Adrenal gland (tissue), 5 donors: ENCODE measurements at regions not wholly inside any gene's neighbourhood (a gene's known extent, or its start where the extent isn't known, plus 50 kb on each side); places are given as distances from the start of the nearest gene placed in this dataset.

Experiments
- POLR2A ChIP-seq, 2 donors: fragments of 450-650 bp; IDR thresholded peaks; one replicate each; pipeline ENCODE4 v1.6.1; 2017; ENCODE audit warnings: antibody characterized with exemption in 2 of 2, mild to moderate bottlenecking in 2 of 2, moderate library complexity in 1 of 2
- TF ChIP-seq, protein P1 (sequence below), 6 experiments: fragments of 450-650 bp in 4 of 6; fragments of 200-600 bp in 2 of 6; sonication (generic) in 1 of 6; IDR thresholded peaks; 1 replicate in 5 of 6; 2 replicates in 1 of 6; pipeline versions ENCODE4 v1.5.1 to v1.8.0; 2016 to 2021; ENCODE audit warnings: antibody characterized with exemption in 6 of 6, mild to moderate bottlenecking in 2 of 6, moderate library complexity in 1 of 6
- donor health status: DM: no; HTN: no; CAD: no.

DNA sequence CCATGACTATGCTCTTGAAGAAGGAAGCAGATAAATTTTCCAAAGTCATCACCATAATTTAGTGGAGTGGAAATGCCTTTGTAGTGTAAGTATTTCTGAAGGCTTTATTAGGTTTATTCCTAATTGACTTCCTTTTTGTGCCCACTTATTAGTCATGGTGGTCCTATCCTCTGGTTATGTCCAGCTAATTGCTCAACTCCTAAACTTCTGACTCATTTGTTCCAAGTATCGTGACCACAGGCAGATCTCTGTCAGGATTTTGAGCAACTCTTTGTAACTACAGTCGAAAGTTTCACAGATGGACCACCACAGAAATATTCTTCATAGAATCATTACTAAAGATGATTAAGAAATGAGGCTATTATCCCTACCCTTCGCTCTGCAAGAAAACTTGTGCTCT is 315.6 kb upstream of the PTCHD4 start:
- TF ChIP-seq, protein P1, sequence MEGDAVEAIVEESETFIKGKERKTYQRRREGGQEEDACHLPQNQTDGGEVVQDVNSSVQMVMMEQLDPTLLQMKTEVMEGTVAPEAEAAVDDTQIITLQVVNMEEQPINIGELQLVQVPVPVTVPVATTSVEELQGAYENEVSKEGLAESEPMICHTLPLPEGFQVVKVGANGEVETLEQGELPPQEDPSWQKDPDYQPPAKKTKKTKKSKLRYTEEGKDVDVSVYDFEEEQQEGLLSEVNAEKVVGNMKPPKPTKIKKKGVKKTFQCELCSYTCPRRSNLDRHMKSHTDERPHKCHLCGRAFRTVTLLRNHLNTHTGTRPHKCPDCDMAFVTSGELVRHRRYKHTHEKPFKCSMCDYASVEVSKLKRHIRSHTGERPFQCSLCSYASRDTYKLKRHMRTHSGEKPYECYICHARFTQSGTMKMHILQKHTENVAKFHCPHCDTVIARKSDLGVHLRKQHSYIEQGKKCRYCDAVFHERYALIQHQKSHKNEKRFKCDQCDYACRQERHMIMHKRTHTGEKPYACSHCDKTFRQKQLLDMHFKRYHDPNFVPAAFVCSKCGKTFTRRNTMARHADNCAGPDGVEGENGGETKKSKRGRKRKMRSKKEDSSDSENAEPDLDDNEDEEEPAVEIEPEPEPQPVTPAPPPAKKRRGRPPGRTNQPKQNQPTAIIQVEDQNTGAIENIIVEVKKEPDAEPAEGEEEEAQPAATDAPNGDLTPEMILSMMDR (IDR thresholded peaks at IDR 0.05), result no peak
- no peak for TF ChIP-seq POLR2A (IDR thresholded peaks at IDR 0.05)
